Loucy (cell line): ENCODE measurements at regions not wholly inside any gene's neighbourhood (a gene's known extent, or its start where the extent isn't known, plus 50 kb on each side); places are given as distances from the start of the nearest gene placed in this dataset.

Experiments
- H2AFZ ChIP-seq: fragments of 200-600 bp; sonication (generic); 2 replicates; pipeline ENCODE4 v1.6.0; 2016; ENCODE audit warnings: antibody characterized with exemption, mild to moderate bottlenecking, low read length, moderate library complexity
- H3F3A ChIP-seq: fragments of 200-600 bp; 2 replicates; pipeline ENCODE4 v1.6.0; 2016; ENCODE audit warnings: antibody characterized with exemption, low read depth, mild to moderate bottlenecking
- H3K27me3 ChIP-seq: fragments of 200-600 bp; sonication (generic); 2 replicates; pipeline ENCODE4 v1.6.1; 2014; ENCODE audit warnings: low read length, mild to moderate bottlenecking; ENCODE audit not compliant: insufficient read depth, poor library complexity, severe bottlenecking
- H3K36me3 ChIP-seq: fragments of 200-600 bp; sonication (generic); 2 replicates; pipeline ENCODE4 v1.6.1; 2016; ENCODE audit warnings: low read length; ENCODE audit not compliant: insufficient read depth
- H3K4me1 ChIP-seq: fragments of 200-600 bp; sonication (generic); 2 replicates; pipeline ENCODE4 v1.5.1; 2014; ENCODE audit warnings: low read length, mild to moderate bottlenecking; ENCODE audit not compliant: insufficient read depth, poor library complexity, severe bottlenecking
- H3K4me2 ChIP-seq: fragments of 200-600 bp; sonication (generic); 2 replicates; pipeline ENCODE4 v1.6.0; 2014; ENCODE audit warnings: antibody characterized with exemption, low read length, low read depth, mild to moderate bottlenecking; ENCODE audit not compliant: poor library complexity, severe bottlenecking
- H3K4me3 ChIP-seq: fragments of 200-600 bp; sonication (generic); 2 replicates; pipeline ENCODE4 v1.5.1; 2014; ENCODE audit warnings: low read length, mild to moderate bottlenecking, mixed read lengths; ENCODE audit not compliant: poor library complexity, severe bottlenecking
- H3K79me2 ChIP-seq: fragments of 200-600 bp; sonication (generic); 2 replicates; pipeline ENCODE4 v1.6.1; 2014; ENCODE audit warnings: low read length; ENCODE audit not compliant: insufficient read depth
- H3K9ac ChIP-seq: fragments of 200-600 bp; sonication (generic); 2 replicates; pipeline ENCODE4 v1.6.0; 2014; ENCODE audit warnings: mild to moderate bottlenecking, low read depth, low read length, moderate library complexity; ENCODE audit not compliant: poor library complexity, severe bottlenecking
- H3K9me2 ChIP-seq: fragments of 200-600 bp; sonication (generic); replicated peaks from 2 replicates; pipeline ENCODE4 v1.6.1; 2016; ENCODE audit warnings: low read depth, low read length, mixed read lengths
- H3K9me3 ChIP-seq: fragments of 200-600 bp; sonication (generic); 2 replicates; pipeline ENCODE4 v1.6.1; 2014; ENCODE audit warnings: mild to moderate bottlenecking, antibody characterized with exemption, low read length, low read depth; ENCODE audit not compliant: insufficient read depth
- H4K20me1 ChIP-seq: fragments of 200-600 bp; sonication (generic); 2 replicates; pipeline ENCODE4 v1.6.0; 2014; ENCODE audit warnings: antibody characterized with exemption, low read length, mild to moderate bottlenecking; ENCODE audit not compliant: insufficient read depth, poor library complexity, severe bottlenecking
- EZH2phosphoT487 ChIP-seq: fragments of 200-600 bp; IDR thresholded peaks from 2 replicates; pipeline ENCODE4 v1.6.1; 2018; ENCODE audit warnings: antibody characterized with exemption, mild to moderate bottlenecking, moderate library complexity, borderline replicate concordance
- TF ChIP-seq, protein P1 (sequence below): fragments of 200-600 bp; sonication (generic); conservative IDR thresholded peaks from 2 replicates; pipeline ENCODE4 v1.5.1; 2014; ENCODE audit warnings: mild to moderate bottlenecking, antibody characterized with exemption, low read length

DNA sequence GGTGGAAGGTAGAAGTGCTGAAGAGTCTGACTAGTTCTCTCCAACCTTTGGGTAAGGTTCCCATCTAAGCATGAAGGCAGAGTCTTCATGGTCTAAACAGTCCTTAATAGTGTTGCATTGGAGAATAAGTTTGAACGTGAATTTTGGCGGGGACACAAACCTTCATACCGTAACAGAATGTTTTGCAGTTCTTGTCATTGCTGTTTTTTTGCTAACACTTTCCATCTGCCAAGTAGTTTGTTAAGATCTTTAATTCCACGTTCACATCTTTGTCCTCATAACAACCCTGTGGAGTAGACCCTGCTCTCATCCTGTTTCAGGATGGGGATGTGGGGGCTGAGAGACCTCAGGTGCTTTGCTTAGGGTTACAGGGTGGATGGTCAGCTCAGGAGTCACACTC is 936.9 kb upstream of the EEF2KMT start:
- Histone ChIP-seq H3K4me2 (no peak overlapping the region), H3K27me3 (no peaks in the 10 kb centered on the region), H3K4me1 (no peaks in the 10 kb centered on the region), H3K9me2 (no peaks in the 10 kb centered on the region), H3K4me3 (no peak overlapping the region), H3F3A (no peaks in the 10 kb centered on the region), H2AFZ (no peak overlapping the region), H3K9me3 (no peaks in the 10 kb centered on the region), H4K20me1 (no peaks in the 10 kb centered on the region), H3K79me2 (no peaks in the 10 kb centered on the region), H3K9ac (no peak overlapping the region), H3K36me3 (no peaks in the 10 kb centered on the region)
- TF ChIP-seq EZH2phosphoT487 = no peak
- TF ChIP-seq, protein P1, sequence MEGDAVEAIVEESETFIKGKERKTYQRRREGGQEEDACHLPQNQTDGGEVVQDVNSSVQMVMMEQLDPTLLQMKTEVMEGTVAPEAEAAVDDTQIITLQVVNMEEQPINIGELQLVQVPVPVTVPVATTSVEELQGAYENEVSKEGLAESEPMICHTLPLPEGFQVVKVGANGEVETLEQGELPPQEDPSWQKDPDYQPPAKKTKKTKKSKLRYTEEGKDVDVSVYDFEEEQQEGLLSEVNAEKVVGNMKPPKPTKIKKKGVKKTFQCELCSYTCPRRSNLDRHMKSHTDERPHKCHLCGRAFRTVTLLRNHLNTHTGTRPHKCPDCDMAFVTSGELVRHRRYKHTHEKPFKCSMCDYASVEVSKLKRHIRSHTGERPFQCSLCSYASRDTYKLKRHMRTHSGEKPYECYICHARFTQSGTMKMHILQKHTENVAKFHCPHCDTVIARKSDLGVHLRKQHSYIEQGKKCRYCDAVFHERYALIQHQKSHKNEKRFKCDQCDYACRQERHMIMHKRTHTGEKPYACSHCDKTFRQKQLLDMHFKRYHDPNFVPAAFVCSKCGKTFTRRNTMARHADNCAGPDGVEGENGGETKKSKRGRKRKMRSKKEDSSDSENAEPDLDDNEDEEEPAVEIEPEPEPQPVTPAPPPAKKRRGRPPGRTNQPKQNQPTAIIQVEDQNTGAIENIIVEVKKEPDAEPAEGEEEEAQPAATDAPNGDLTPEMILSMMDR = no peak

DNA sequence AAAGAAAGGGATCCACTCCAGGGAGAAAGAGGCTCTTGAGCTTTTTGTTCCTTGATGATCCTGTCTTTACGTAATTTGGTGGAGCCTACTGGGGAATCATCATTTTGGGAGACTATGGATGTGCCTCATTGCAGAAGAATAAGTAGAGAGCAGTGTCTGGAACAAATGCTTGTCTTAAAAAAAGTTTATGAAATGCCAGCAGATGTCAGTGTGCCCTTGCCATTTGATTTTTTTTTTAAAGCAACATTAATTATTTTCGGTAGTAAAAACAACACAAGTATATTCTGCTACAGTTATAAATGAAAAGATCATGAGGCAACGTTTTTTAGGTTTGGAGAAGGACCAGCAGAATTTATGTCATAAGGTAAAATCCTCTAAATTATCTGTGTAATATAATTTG is 934.8 kb upstream of the EEF2KMT start:
- no peak overlapping the region for H3K4me3 ChIP-seq
- H3K9ac ChIP-seq = no peak overlapping the region
- H3K27me3 ChIP-seq = no peaks in the 10 kb centered on the region
- TF ChIP-seq, protein P1 = no peak
- no peak for TF ChIP-seq EZH2phosphoT487
- no peaks in the 10 kb centered on the region for H3K9me2 ChIP-seq
- H3K36me3 ChIP-seq = no peaks in the 10 kb centered on the region
- H3K4me1 ChIP-seq = no peaks in the 10 kb centered on the region
- no peaks in the 10 kb centered on the region for H3K79me2 ChIP-seq
- no peak overlapping the region for H3K4me2 ChIP-seq
- no peaks in the 10 kb centered on the region for H3F3A ChIP-seq
- H4K20me1 ChIP-seq = no peaks in the 10 kb centered on the region
- no peaks in the 10 kb centered on the region for H3K9me3 ChIP-seq
- no peak overlapping the region for H2AFZ ChIP-seq

DNA sequence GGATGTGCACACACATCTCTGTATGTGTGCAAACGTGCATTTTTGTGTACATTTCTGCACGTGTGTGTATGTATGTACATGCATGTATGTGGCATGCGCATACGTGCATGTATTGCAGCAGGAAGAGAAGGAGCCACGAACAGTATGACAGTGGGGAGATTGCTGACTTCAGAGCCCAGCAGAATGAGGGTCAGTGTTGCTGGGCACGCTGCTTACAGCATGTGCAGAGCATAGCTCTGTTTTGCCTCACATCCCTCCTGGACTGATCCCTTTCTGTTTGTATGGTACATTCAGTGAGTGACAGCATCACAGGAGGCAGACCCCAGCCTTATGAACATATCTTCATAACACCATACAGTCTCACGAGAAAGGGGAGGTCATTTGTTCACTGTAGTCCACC is 934.0 kb upstream of the EEF2KMT start:
- Histone ChIP-seq H3K4me3 (no peak overlapping the region), H3K79me2 (no peaks in the 10 kb centered on the region), H3K4me1 (no peaks in the 10 kb centered on the region), H3K9me3 (no peaks in the 10 kb centered on the region), H3K27me3 (no peaks in the 10 kb centered on the region), H3F3A (no peaks in the 10 kb centered on the region), H3K9ac (no peak overlapping the region), H4K20me1 (no peaks in the 10 kb centered on the region), H3K4me2 (no peak overlapping the region), H3K36me3 (no peaks in the 10 kb centered on the region), H3K9me2 (no peaks in the 10 kb centered on the region), H2AFZ (no peak overlapping the region)
- TF ChIP-seq, protein P1 = no peak
- no peak for TF ChIP-seq EZH2phosphoT487
